Epithelial cell of esophagus (primary cell): ENCODE measurements at regions not wholly inside any gene's neighbourhood (a gene's known extent, or its start where the extent isn't known, plus 50 kb on each side); places are given as distances from the start of the nearest gene placed in this dataset.

Experiments
- DNase-seq: peaks from one replicate; pipeline ENCODE4 v3.0.0; 2010; ENCODE audit warnings: low read depth
- H3K4me3 ChIP-seq: 2 replicates; pipeline ENCODE4 v1.5.1; 2011; ENCODE audit warnings: mild to moderate bottlenecking, low read length, control low read depth
- TF ChIP-seq, protein P1 (sequence below): IDR thresholded peaks from 2 replicates; pipeline ENCODE4 v1.5.1; 2011; ENCODE audit warnings: low read depth, mild to moderate bottlenecking, low read length, control low read depth, inconsistent platforms; ENCODE audit not compliant: insufficient read depth; ENCODE audit errors: missing control alignments

- no peak for DNase-seq
- TF ChIP-seq, protein P1, sequence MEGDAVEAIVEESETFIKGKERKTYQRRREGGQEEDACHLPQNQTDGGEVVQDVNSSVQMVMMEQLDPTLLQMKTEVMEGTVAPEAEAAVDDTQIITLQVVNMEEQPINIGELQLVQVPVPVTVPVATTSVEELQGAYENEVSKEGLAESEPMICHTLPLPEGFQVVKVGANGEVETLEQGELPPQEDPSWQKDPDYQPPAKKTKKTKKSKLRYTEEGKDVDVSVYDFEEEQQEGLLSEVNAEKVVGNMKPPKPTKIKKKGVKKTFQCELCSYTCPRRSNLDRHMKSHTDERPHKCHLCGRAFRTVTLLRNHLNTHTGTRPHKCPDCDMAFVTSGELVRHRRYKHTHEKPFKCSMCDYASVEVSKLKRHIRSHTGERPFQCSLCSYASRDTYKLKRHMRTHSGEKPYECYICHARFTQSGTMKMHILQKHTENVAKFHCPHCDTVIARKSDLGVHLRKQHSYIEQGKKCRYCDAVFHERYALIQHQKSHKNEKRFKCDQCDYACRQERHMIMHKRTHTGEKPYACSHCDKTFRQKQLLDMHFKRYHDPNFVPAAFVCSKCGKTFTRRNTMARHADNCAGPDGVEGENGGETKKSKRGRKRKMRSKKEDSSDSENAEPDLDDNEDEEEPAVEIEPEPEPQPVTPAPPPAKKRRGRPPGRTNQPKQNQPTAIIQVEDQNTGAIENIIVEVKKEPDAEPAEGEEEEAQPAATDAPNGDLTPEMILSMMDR = no peak
- H3K4me3 ChIP-seq = no peak overlapping the region
These were observed 100.1 kb upstream of the SLC6A11 start for GRCh38 chr3:10715886-10716285.

DNA sequence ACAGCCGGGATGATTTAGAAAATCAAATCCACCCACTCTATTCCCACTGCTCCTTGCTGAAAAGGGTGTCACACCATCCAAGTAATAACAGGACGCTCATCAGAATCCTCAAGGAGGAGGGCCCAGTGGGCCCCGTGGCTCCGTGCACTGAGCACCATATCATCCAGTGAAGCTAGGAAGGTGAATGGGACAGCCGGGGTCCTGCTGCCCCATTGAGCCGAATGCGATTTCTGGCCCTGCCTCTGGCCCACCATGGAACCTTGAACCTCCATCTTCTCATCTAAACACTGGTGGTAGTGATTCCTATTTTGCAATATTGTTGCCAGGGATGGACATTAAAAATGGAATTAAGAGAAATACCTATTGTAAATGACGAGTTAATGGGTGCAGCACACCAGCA lies 99.1 kb upstream of the SLC6A11 start:
- DNase-seq = no peak
- TF ChIP-seq, protein P1 = no peak
- H3K4me3 ChIP-seq = no peak overlapping the region

DNA sequence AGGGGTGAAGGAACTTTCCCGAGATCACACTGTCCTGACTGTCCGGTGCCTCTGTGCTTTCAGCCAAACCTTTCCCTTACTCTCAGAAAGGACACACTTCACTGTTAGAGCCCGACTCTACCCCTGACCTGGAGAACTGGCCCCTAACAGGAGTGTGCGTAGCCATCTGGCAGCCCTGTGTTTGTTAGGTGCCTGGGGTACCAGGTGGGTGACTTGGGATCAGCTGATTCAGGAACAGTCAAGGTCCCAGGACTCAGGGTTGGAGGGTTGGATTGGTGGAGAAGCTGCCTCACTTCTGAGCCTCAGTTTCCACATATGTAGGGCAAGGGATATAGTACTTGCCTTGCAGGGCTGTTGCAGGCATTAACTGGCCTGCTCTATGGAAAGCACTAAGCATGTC lies 98.3 kb upstream of the SLC6A11 start:
- TF ChIP-seq, protein P1 = no peak
- no peak for DNase-seq
- H3K4me3 ChIP-seq = no peak overlapping the region

- TF ChIP-seq, protein P1 = no peak
- DNase-seq = no peak
- no peak overlapping the region for H3K4me3 ChIP-seq
These were observed 94.9 kb upstream of the SLC6A11 start for GRCh38 chr3:10721101-10721500.

DNA sequence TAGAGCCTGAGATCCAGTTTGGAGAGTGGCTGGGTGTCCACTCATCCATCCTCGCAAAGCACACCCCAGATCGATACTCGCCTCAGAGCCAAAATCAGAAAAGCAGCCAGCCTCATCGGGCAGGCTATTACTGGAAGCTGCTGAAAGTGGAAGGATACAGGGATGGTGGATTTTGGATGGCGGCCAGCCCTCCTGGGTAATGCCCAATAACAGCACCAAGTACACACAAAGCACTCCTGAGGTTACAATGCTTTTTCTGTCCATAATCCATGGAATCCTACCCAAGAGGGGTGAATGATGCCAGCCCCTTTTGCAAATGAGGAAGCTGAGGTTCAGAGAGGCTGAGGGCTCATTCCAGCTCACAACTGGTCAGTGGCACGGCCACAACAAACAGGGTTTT lies 93.1 kb upstream of the SLC6A11 start:
- TF ChIP-seq, protein P1 = no peak
- no peak for DNase-seq
- no peak overlapping the region for H3K4me3 ChIP-seq

- DNase-seq = no peak
- TF ChIP-seq, protein P1 = no peak
- H3K4me3 ChIP-seq = no peak overlapping the region
These were observed 92.0 kb upstream of the SLC6A11 start for GRCh38 chr3:10723991-10724390.

DNA sequence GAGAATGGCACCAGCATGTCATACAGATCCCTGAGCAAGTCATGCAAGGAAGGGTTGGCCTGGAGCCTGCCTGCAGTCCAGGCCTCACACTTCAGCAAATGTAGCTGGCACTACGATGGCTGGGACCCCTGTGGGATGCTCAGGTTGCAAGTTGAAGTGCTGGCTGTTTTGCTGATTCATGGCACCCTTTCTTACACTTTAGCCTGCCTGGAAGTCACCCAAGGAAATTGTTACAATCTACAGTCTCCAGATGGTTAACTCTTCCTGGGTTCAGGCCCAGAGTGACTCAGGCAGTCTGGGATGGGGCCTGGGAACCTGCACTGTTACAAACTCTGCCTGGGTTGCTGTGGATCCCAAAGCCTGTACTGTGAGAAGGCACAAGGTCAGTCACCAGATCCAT lies 91.0 kb upstream of the SLC6A11 start:
- H3K4me3 ChIP-seq = no peak overlapping the region
- TF ChIP-seq, protein P1 = no peak
- no peak for DNase-seq
